Activated T-helper 9 cell treated with anti-CD3 and anti-CD28 coated beads, Interleukin-2, amount 50 U/mL, for 16 hours (primary cell): ENCODE measurements at regions not wholly inside any gene's neighbourhood (a gene's known extent, or its start where the extent isn't known, plus 50 kb on each side); places are given as distances from the start of the nearest gene placed in this dataset.
"Not testable (repeated sequence)": the region's sequence is repeated elsewhere in the genome, so short reads cannot be mapped to it uniquely, and the experiment has no call there.

ENCODE experiments used
- DNase-seq: peaks from one replicate; pipeline ENCODE4 v3.0.0-alpha.2; 2020; ENCODE audit warnings: low read depth

DNA sequence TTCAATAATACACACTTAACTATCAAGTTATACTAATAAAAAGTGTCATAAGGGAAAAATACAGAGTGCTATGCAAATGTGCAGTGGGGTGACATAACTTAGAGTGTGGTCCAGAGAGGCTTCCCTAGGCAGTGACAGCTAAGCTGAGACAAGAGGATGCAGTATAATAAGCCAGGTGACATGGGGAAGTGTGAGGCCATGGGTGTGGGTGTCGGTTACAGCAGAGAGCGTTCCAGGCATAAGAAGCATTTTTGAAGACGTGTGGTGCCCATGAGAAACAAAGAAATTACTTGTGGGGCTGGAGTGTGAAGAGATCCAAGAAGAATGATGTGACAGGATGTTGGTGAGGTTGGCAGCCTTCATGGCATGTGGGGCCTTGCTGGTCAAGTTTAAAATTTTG, 78.1 kb upstream of the PICALM start:
- DNase-seq, result no peak

DNA sequence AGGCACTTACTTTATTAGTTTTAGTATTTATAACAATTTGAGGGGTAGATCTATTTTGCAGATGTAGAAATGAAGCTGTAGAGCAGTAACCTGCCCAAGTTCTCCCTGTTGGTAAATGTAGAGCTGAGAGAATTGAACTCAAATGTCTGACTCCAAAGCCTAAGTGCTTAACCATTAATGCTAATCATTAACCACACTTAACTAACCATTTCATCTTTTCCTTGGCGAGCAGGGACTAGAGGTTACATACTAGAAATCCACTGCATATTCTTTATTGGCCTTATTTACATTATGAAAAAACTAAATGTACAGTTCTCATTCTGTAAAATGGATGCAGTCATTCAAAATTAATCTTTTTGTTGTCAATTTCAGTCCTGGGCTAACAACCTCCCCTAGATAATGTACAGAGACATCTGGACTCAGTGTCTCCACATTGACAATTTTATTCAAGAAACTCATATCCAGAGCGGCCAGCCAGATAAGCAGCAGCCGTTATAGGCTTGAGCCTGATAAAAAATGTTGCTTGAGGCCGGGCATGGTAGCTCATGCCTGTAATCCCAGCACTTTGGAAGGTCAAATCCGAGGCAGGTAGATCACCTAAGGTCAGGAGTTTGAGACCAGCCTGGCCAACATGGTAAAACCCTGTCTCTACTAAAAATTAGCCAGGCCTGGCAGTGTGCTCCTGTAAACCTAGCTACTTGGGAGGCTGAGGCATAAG, 76.7 kb upstream of the PICALM start:
- no peak for DNase-seq

DNA sequence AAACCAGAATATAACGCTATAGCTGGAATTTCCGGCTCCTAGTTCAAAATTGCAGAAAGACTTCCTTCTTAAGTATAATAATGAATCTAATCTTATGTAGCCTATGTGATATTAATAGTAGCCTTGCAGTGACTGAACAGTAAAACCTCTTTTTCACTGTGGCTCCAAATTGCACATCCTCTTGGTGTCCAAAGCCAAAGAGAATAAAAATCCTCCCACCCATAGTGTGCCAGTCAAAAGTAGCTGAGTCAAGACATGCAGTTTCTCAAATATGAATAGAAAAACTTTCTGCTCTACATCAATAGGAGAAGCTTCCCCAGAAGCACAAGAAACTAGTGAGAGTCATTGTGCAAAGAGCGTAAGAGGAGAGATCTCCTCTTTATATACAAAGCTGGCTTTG, 76.0 kb upstream of the PICALM start:
- no peak for DNase-seq

DNA sequence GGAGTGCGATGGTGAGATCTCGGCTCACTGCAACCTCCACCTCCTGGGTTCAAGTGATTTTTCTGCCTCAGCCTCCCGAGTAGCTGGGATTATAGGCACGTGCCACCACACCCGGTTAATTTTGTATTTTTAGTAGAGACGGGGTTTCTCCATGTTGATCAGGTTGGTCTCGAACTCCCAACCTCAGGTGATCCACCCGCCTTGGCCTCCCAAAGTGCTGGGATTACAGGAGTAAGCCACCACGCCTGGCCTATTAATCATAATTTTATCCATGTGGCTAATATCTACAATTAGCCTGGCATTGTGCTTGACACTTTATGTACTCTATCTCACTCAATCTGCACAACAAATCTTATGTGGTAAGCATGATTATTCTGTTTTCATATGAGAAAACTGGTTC, 75.2 kb upstream of the PICALM start:
- DNase-seq, result not testable (repeated sequence)

DNA sequence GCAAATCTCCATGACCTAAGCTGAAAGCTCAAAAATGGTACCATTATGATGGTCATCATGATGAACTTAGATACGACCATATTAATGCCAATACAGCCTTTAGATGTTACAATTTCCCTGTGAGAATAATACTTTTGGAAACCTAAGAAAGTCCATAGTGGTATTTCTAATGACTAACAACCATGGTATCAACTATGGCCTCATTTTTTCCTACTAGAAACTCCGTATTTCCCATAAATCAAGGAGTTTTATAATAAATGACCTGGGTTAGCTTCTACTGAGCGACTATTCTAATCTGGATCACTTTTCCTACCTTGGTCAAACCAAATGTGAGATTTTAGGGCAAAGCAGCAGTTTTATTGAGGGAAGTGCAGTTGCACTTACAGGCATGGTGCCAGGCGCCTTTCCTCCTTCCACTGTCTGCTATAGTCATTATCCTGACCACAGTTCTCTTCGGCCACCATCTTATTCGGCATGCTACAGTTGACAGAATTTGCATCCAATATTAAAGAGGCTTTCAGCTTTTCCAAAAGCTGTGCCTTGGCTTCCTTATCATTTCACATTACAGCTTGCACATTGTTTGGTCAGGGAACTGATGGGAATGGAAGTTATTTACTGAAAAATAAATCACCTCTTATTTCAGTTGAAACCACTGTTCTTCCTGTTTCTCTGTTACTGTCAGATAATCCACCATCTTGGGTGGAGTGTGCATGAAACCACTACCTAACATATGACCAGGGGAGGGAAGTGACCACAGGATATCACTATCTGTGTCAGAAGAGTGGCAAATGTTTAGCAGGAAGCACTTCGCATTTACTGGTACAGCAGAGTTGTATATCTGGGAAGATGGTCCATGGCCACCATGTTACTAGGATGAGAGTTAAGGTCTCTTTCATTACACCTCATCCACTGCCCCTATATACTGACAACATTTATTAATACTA, 74.5 kb upstream of the PICALM start:
- no peak for DNase-seq

DNA sequence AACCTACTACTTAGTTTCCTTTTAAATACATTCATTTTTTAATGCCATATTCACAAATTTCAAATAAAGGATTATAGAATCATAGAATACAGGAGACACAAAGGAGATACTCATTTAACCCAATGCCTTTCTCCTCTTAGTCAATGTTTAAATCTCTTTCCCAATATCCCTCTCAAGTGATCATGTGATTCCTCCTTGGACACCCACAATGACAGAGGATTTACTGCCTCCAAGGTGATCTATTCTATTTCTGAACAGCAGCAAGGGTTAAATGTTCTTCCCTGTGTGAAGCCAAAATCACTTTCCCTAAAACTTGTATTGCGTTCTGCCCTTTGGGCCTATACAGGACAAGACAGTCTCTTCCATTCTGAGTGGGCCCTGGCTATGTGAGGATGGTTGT, 73.3 kb upstream of the PICALM start:
- no peak for DNase-seq

DNA sequence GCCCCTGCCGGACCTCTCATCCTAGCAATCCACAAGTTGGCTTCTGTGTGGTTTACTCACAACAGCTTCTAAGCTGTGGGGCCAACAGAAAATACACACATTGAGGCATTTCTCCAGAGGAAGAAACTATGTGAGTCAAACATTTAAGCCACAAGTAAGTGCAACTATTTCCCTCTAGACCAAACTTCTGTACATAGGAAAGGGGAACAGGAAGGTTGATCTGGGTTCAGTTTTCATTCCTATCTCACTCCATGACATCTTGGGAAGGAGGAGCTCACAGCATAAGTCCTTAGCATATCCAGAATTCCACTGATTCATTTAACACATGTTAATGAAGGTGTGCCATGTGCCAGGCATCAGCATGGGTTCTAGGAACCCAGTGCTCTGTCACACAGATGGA, 72.8 kb upstream of the PICALM start:
- DNase-seq, result no peak

DNA sequence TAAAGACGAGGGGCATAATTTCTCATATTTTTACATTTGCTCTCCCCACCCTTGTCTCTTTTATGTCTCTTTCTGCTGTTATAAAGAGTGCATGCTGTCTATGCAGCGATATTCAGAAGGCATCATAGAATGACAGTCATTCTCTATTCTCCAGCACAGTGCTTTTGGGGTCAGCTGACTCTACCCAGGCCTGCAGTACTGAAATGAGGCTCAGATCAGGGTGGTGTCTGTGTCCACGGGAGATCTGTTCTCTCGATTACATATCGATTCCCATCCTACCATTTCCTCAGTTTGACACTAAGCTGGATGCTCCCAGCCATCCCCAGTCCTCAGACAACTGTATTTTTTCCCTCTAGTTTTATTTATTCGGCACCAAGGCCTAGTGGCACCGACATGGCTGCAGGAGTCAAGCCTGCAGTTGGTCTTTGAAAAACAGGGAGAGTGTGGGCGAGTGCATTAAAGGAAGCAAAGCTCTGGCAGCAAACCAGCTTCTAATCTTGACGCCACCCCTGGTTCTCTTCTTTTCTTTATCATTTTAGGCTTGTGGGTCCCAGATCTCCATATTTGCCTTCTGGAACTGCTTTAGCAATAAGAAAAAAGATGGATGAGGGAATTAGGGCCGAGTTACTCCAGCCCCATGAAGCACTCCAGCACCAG, 71.6 kb upstream of the PICALM start:
- DNase-seq, result no peak

DNA sequence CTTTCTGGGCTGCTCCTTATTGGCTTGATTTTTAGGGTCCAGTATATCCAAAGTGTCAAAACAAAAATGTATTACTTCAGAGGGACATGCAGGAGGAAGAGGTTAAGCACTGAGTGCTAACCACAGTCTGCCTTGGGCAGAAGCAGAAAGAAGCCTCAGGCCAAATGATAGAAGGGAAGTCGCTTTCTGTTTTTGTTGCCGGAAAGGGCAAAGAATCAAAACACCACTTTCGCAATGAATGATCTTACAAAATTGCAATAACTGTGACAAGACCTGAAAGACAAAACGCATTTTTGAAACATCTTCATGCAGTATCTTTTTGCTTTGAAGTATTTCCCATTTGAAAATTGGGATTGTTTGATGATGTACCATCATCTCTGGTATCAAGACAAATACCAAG, 70.1 kb upstream of the PICALM start:
- no peak for DNase-seq

DNA sequence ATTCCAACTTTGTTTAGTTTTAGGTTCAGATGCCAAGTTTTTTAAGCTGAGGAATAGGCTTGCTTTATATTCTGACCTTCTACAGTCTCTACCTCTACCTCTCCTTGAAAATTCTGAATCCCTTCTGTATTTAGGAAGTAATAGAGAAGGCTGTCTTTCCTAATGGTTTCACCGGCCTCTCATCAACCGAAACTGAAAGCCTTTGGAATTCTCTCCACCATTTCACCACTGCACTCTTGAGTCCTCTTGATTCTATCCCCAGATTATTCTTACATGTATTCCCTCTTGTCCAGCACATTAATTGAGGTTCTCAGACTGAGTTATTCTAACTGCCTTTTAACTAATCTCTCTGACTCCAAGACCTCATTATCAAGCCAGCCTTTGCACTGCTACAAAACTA, 67.7 kb upstream of the PICALM start:
- DNase-seq, result no peak

DNA sequence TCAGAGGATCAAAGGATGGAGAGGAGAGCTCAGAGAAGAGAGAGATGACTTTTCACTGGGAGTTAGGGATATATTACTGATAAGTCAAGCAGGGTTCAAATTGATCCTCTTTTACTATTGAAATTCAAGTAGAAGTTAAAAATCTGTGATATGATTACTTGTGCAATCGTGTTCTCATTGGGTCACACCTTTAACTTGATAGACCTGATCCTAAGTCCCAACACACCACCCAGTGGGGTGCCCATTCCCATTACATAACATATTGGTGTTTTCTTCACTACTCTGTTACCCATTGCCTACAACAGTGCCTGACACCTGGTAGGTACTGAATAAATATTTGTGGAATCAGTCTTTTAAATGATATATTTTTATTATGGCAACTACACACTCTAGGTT, 66.4 kb upstream of the PICALM start:
- DNase-seq, result no peak

DNA sequence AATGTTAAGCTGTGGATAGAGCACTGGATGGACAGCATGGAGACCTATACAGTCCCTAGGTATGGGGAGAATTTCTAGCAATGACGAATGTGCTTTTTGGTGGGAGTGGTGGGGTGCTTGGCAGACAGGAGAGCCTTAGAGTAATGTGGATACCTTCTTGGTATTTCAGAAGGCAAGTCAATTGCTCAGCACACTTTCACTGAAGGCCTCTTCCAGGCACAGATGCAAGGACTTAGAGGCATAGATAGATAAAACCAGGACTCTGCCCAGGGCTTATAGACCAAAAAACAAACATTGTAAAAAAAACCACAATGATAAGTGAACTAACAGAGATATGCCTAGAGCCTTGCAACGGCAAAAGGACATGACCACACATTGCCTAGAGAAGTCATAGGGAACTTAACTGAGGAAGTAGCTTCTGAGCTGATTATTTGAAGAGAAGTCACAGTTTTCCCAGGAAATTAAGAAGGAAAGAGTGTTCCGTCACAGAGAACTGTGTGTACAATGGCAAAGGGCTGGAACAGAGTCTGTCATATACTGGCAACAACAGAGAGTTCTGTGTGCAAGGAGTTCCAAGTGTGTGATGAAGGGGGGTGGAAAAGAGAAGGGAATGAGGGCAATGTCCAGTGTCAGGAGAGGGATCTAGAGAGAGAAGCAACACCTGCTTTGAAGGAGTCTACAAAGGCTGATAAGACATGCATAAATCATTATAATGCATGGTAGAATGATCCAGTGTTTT, 65.9 kb upstream of the PICALM start:
- no peak for DNase-seq

DNA sequence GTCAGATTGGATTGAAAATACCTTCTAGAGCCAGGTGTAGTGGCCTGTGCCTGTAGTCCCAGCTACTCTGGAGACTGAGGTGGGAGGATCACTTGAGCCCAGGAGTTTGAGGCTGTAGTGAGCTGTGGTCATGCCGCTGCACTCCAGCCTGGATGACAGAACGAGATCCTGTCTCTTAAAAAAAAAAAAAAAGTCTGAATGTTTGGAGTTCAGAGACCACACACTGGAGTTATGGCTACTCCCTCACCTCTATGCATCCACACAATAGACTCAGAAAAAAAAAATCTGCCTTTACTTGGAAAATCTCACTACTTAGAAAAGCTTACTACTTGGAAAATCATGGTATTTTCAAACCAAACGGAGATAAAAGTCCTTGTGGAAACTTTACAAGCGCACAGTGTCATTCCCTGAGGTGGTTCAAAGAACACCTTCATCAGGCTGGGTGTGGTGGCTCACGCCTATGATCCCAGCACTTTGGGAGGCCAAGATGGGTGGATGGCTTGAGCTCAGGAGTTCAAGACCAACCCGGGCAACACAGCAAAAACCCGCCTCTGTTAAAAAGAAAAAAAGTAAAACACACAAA, 63.9 kb upstream of the PICALM start:
- no peak for DNase-seq

DNA sequence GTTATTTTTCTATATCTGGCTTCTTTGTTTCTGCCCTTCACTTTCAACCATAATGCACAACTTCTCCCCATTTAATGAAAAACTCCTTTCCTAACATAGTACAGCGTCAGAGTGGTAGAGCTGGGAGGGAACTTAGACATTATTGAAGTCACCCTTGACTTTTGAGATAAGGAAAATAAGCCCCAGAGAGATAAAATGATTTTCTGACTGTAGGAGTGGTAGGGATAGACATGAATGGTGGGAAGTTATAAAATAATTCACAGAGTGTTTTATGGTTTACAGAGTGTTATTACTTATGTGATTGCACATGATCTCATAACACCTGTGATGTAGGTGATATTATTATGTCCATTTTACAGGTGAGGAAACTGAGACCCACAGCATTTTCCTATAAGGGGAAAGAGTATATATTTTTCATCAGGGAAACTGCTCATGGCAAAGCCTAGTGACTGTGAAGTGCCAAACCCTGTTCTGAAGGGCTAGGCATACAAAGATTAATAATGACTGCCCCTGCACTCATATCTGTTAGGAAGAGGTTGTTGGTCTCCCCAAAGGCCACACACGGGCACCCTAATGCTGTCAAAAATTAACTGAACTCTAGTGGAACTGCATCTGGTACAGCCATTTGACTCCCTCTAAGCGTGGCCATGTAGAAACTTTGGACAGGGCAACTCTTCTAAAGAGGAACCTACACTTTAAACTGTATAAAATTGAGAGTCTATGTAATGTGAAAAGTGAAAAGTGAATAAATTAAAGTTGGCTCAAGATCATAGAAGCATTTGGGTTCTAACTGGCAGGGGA, 61.1 kb upstream of the PICALM start:
- DNase-seq, result no peak

DNA sequence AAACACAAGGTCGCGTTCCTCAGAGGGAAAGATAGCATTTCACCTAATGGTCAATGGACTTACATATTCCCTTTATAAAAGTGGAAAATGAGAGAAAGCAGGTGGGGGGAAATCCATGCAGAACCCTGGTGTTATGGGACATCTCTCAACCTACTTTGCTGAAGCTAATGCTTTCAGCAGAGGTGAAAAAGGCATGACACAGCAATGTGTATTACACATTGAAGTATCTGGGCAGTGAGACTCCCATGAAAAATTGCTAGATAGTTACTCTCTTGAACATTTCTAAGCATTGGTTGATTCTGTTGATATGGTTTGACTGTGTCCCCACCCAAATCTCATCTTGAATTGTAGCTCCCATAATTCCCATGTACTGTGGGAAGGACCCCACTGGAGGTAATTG, 60.0 kb upstream of the PICALM start:
- no peak for DNase-seq

DNA sequence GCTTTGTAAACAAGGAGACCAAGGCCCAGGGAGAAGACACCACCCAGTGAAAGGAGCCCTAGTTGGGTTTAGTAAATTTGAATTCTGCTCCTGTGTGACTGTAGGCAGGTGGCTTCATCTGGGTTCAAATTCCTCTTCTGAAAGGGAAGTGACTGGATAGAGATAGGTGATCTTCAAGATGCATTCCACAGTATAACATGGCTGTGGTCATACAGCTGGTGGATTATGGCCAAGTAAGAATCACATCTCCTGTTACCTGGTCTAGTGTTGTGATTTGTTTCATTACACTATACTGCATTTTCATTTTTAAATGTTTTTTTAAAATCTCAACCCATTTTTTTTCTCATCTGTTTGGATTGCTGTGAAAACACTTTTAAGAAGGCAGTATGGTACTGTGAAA, 58.0 kb upstream of the PICALM start:
- no peak for DNase-seq

DNA sequence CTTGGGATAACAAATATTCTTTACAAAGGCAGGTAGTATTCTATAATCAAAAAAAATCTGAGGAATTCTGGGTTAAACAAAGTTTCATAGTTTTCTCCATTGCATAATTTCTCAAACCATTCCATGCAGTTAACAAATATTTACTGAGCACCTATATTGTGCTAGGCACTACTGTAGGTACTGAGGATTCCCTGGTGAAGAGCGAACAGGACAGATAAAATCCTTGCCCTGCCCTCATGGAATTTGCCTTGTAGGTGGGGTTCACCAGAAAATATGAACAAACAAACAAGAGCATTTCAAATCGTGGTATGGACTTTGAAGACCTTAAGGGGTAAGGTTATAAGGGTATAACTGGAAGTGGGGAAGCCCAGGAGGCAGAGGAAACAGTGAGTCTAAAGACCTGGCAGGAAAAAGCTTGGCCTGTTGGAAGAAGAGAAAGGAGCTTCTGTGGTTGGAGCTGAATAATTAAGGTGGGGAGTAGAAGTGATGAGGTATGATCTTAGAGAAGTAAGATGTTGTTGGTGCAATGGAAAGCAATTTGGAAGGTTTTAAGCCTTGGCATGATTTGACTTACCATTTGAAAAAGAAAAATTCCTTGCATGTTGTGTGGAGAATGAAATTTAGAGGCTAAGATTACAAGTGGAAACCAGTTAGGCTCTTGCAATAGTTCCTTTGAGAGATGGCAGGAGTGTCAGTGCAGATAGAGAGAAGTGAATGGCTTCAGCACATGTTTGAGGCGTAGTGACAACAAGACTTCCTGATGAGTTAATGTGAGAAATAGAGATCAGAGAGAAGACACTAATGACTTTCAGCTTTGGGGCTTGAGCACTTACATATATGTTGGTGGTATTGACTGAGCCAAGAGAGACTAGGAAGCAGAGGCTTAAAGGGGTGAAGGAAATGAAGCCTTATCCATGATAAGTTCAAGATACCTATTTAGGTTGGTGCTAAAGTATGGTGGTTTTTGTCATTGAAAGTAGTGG, 55.7 kb upstream of the PICALM start:
- DNase-seq, result no peak

DNA sequence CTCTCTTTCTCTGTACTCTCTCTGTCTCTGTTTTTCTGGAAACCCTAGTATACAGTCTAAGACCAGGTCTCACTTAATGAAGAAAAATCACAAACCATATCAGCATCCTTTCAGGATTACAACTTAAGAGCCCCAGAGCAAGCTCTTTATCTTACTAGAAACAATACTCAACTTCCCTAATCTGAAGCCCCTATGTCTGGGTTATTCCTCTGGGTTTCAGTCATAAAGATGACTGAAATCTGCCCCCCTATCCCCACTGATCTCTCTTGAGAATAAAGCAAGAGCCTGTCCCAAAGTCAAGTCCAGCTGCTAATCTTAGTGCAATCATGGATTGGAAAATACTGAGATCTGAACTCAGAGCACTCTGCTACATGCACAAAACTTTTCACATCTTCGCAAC, 53.9 kb upstream of the PICALM start:
- no peak for DNase-seq

DNA sequence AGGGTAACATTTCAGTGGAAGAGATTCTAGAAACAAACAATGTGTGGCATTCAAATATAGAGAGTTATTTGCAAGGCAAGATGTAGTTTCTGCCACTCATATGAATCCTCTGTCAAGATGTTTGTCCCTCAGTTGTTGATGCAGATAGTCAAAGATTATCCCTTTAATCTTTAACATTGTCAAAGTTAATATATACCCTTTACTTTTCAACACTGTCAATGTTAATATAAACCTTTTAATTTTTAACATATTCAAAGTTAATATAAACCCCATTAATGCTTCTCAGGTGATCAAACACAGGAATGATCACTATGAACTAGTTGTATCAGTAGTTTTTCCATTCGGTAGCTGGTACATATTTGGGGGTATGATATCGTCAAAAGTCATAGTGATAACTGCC, 51.9 kb upstream of the PICALM start:
- no peak for DNase-seq

DNA sequence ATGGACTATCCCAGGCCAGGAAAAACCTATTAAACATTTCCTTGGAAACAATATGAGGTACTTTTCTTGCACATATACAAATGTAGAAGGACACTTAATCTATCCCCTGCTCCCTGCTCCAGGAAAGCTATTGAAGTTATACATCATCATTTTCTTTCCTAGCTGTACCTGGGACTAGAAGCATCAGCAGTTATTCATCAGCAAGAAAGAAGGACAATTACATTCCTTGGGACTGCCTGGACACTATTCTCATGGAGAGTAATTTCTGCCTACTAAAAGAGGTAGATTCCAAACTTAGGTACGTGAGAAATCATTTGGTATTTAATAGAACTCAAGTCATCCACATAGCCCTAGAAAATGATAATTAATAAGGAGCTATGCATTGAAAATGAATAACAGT, 51.0 kb upstream of the PICALM start:
- DNase-seq, result no peak
